Smooth muscle cell (in vitro differentiated cells): ENCODE measurements at regions not wholly inside any gene's neighbourhood (a gene's known extent, or its start where the extent isn't known, plus 50 kb on each side); places are given as distances from the start of the nearest gene placed in this dataset.

Source experiments
- DNase-seq: peaks from one replicate; lab custom pipeline; 2025; ENCODE audit not compliant: unreplicated experiment; lab: John Stamatoyannopoulos, UW
- H2AFZ ChIP-seq: fragments of 200-600 bp; sonication (generic); 2 replicates; pipeline ENCODE4 v1.6.0; 2016; ENCODE audit warnings: antibody characterized with exemption, low read depth, mild to moderate bottlenecking
- H3F3A ChIP-seq: fragments of 200-600 bp; sonication (generic); 2 replicates; pipeline ENCODE4 v1.6.0; 2017; ENCODE audit warnings: antibody characterized with exemption, low read depth
- H3K27ac ChIP-seq: fragments of 200-600 bp; sonication (generic); 2 replicates; pipeline ENCODE4 v1.5.1; 2016; ENCODE audit warnings: low read depth, mild to moderate bottlenecking
- H3K27me3 ChIP-seq: fragments of 200-600 bp; sonication (generic); 2 replicates; pipeline ENCODE4 v1.6.1; 2016; ENCODE audit warnings: low read depth, mild to moderate bottlenecking
- H3K36me3 ChIP-seq: fragments of 200-600 bp; sonication (generic); 2 replicates; pipeline ENCODE4 v1.5.1; 2016; ENCODE audit warnings: low read depth
- H3K4me1 ChIP-seq: fragments of 200-600 bp; sonication (generic); 2 replicates; pipeline ENCODE4 v1.5.1; 2016; ENCODE audit warnings: low read depth
- H3K4me2 ChIP-seq: fragments of 200-600 bp; sonication (generic); 2 replicates; pipeline ENCODE4 v1.6.0; 2016; ENCODE audit warnings: mild to moderate bottlenecking
- H3K4me3 ChIP-seq: fragments of 200-600 bp; sonication (generic); 2 replicates; pipeline ENCODE4 v1.5.1; 2016; ENCODE audit warnings: mild to moderate bottlenecking
- H3K79me2 ChIP-seq: fragments of 200-600 bp; sonication (generic); 2 replicates; pipeline ENCODE4 v1.6.0; 2016; ENCODE audit warnings: low read depth, mild to moderate bottlenecking
- H3K9ac ChIP-seq: fragments of 200-600 bp; sonication (generic); 2 replicates; pipeline ENCODE4 v1.6.0; 2016; ENCODE audit warnings: low read depth
- H3K9me3 ChIP-seq: fragments of 200-600 bp; sonication (generic); replicated peaks from 2 replicates; pipeline ENCODE4 v1.5.1; 2016; ENCODE audit warnings: low read depth
- H4K20me1 ChIP-seq: fragments of 200-600 bp; sonication (generic); 2 replicates; pipeline ENCODE4 v1.6.0; 2016; ENCODE audit warnings: low read depth
- CTCF ChIP-seq: fragments of 200-600 bp; sonication (generic); IDR thresholded peaks from 2 replicates; pipeline ENCODE4 v1.5.1; 2017; ENCODE audit warnings: borderline replicate concordance, mild to moderate bottlenecking, antibody characterized with exemption; ENCODE audit not compliant: insufficient read depth, poor library complexity, severe bottlenecking
- WGBS: methylation state at CpG from one replicate; pipeline ENCODE4 v1.1.7; 2016; ENCODE audit warnings: low lambda C conversion rate; 5-methylcytosine and 5-hydroxymethylcytosine counted together

DNA sequence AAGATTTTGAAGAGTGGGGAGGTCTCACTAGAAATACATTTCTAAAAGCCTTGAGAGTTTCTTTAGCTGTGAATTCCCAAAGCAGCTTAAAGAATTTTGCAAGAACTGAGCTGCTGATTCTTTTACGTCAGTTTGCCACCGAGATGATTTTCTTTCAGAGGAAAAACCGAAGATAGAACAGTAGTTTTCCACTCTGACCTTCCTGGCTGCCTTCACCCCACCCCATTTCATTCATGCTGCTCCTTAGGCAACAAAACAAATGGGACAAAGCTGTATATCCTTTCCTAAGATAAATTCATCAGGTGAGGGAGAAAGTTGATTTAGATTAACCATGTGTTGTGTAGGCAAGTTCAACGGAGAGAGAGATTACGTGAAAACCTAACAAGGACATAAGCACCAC is 947.0 kb downstream of the GALC start:
- H3K27me3 ChIP-seq, result no peaks in the 10 kb centered on the region
- H3K9ac ChIP-seq, result no peak overlapping the region
- H3K79me2 ChIP-seq, result no peaks in the 10 kb centered on the region
- H4K20me1 ChIP-seq, result no peaks in the 10 kb centered on the region
- no peak overlapping the region for H3K4me3 ChIP-seq
- no peak for DNase-seq
- 81% methylated on average over 5 of the region's 5 CpGs for WGBS
- no peaks in the 10 kb centered on the region for H3F3A ChIP-seq
- TF ChIP-seq CTCF, result no peak
- H3K4me2 ChIP-seq, result no peak overlapping the region
- H3K36me3 ChIP-seq, result no peaks in the 10 kb centered on the region
- no peak overlapping the region for H2AFZ ChIP-seq
- no peaks in the 10 kb centered on the region for H3K4me1 ChIP-seq
- H3K27ac ChIP-seq, result no peak overlapping the region
- no peaks in the 10 kb centered on the region for H3K9me3 ChIP-seq

- Histone ChIP-seq H2AFZ (no peak overlapping the region), H3K4me1 (no peaks in the 10 kb centered on the region), H3K4me3 (no peak overlapping the region)
These were observed 947.7 kb downstream of the GALC start for GRCh38 chr14:87045246-87045645.

GRCh38 chr14:87044807-87045206 is 948.2 kb downstream of the GALC start:
- no peaks in the 10 kb centered on the region for H3K9me3 ChIP-seq
- H2AFZ ChIP-seq, result no peak overlapping the region
- no peaks in the 10 kb centered on the region for H3K79me2 ChIP-seq
- no peak for TF ChIP-seq CTCF
- H3K27ac ChIP-seq, result no peak overlapping the region
- H4K20me1 ChIP-seq, result no peaks in the 10 kb centered on the region
- no peaks in the 10 kb centered on the region for H3K27me3 ChIP-seq
- H3K4me2 ChIP-seq, result no peak overlapping the region
- DNase-seq, result no peak
- no peaks in the 10 kb centered on the region for H3K4me1 ChIP-seq
- no peaks in the 10 kb centered on the region for H3F3A ChIP-seq
- H3K9ac ChIP-seq, result no peak overlapping the region
- no peak overlapping the region for H3K4me3 ChIP-seq
- 75% methylated on average over 1 of the region's 1 CpG for WGBS
- H3K36me3 ChIP-seq, result no peaks in the 10 kb centered on the region

More at GRCh38 chr14:87045246-87045645, 947.7 kb downstream of the GALC start:
- 70% methylated on average over 3 of the region's 3 CpGs for WGBS
- Histone ChIP-seq H3K79me2 (no peaks in the 10 kb centered on the region), H4K20me1 (no peaks in the 10 kb centered on the region), H3K4me2 (no peak overlapping the region), H3K36me3 (no peaks in the 10 kb centered on the region), H3K9me3 (no peaks in the 10 kb centered on the region), H3K9ac (no peak overlapping the region), H3F3A (no peaks in the 10 kb centered on the region), H3K27me3 (no peaks in the 10 kb centered on the region), H3K27ac (no peak overlapping the region)
- no peak for DNase-seq
- no peak for TF ChIP-seq CTCF

- H3K79me2 ChIP-seq, result no peaks in the 10 kb centered on the region
- DNase-seq, result no peak
- H3K27me3 ChIP-seq, result no peaks in the 10 kb centered on the region
- no peaks in the 10 kb centered on the region for H3K4me1 ChIP-seq
- no peak overlapping the region for H3K4me2 ChIP-seq
- no peak overlapping the region for H3K4me3 ChIP-seq
- H3F3A ChIP-seq, result no peaks in the 10 kb centered on the region
- no peaks in the 10 kb centered on the region for H3K9me3 ChIP-seq
- H3K27ac ChIP-seq, result no peak overlapping the region
- no peak for TF ChIP-seq CTCF
- no peak overlapping the region for H2AFZ ChIP-seq
- no peaks in the 10 kb centered on the region for H4K20me1 ChIP-seq
- 78% methylated on average over 4 of the region's 4 CpGs for WGBS
- no peaks in the 10 kb centered on the region for H3K36me3 ChIP-seq
- H3K9ac ChIP-seq, result no peak overlapping the region
These were observed 949.2 kb downstream of the GALC start for GRCh38 chr14:87043667-87044200.
